Astrocyte of the spinal cord (primary cell): ENCODE measurements at regions not wholly inside any gene's neighbourhood (a gene's known extent, or its start where the extent isn't known, plus 50 kb on each side); places are given as distances from the start of the nearest gene placed in this dataset.

Experiments used
- DNase-seq: peaks from one replicate; pipeline ENCODE4 v3.0.0; 2011; ENCODE audit warnings: low read depth, low spot score
- H3K4me3 ChIP-seq: 2 replicates; pipeline ENCODE4 v1.5.1; 2011; ENCODE audit warnings: low read depth, mild to moderate bottlenecking, low read length, moderate library complexity
- CTCF ChIP-seq: IDR thresholded peaks from 2 replicates; pipeline ENCODE4 v1.5.1; 2012; ENCODE audit warnings: low read depth, mild to moderate bottlenecking, low read length, inconsistent platforms
- in situ Hi-C: cut with HindIII; loops from 2 replicates; pipeline ENCODE4 v1.10.0; 2017; ENCODE audit warnings: low sequenced_read_pairs

GRCh38 chr2:12251749-12252148, 465.0 kb upstream of the TRIB2 start:
- no peak for DNase-seq
- in situ Hi-C loops, result no loop called here
- H3K4me3 ChIP-seq, result no peak overlapping the region
- TF ChIP-seq CTCF, result no peak

- DNase-seq, result no peak
- no peak for TF ChIP-seq CTCF
- in situ Hi-C loops, result no loop called here
These were observed 463.5 kb upstream of the TRIB2 start for GRCh38 chr2:12253167-12253778.

GRCh38 chr2:12254280-12254860, 462.4 kb upstream of the TRIB2 start:
- TF ChIP-seq CTCF, result no peak
- no peak for DNase-seq
- in situ Hi-C loops, result no loop called here
- no peak overlapping the region for H3K4me3 ChIP-seq

More at GRCh38 chr2:12253167-12253778, 463.5 kb upstream of the TRIB2 start:
- H3K4me3 ChIP-seq, result no peak overlapping the region

- in situ Hi-C loops, result no loop called here
- TF ChIP-seq CTCF, result no peak
- H3K4me3 ChIP-seq, result no peak overlapping the region
- DNase-seq, result no peak
These were observed 460.5 kb upstream of the TRIB2 start for GRCh38 chr2:12256206-12256605.

- no peak for DNase-seq
- in situ Hi-C loops, result no loop called here
- no peak for TF ChIP-seq CTCF
- no peak overlapping the region for H3K4me3 ChIP-seq
These were observed 459.3 kb upstream of the TRIB2 start for GRCh38 chr2:12257476-12257875.

- no peak for DNase-seq
- no peak for TF ChIP-seq CTCF
- in situ Hi-C loops, result no loop called here
- no peak overlapping the region for H3K4me3 ChIP-seq
These were observed 457.2 kb upstream of the TRIB2 start for GRCh38 chr2:12259493-12259892.
